Medulla oblongata (tissue), 1 donor: ENCODE measurements at regions not wholly inside any gene's neighbourhood (a gene's known extent, or its start where the extent isn't known, plus 50 kb on each side); places are given as distances from the start of the nearest gene placed in this dataset.
"Not testable (repeated sequence)": the region's sequence is repeated elsewhere in the genome, so short reads cannot be mapped to it uniquely, and the experiment has no call there.

ENCODE experiments used
- DNase-seq: peaks from one replicate; pipeline ENCODE4 v3.0.0-alpha.2; 2015; ENCODE audit errors: extremely low spot score

DNA sequence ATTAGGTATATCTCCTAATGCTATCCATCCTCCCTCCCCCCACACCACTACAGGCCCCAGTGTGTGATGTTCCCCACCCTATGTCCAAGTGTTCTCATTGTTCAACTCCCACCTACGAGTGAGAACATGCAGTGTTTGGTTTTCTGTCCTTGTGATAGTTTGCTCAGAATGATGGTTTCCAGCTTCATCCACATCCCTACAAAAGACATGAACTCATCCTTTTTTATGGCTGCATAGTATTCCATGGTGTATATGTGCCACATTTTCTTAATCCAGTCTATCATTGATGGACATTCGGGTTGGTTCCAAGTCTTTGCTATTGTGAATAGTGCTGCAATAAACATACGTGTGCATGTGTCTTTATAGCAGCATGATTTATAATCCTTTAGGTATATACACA, 53.8 kb upstream of the HIVEP2 start:
- DNase-seq: not testable (repeated sequence)

- DNase-seq: peak; percentile 58
These were observed 55.8 kb upstream of the HIVEP2 start for GRCh38 chr6:143000811-143001210.

GRCh38 chr6:143002686-143003085, 57.7 kb upstream of the HIVEP2 start:
- DNase-seq: no peak

DNA sequence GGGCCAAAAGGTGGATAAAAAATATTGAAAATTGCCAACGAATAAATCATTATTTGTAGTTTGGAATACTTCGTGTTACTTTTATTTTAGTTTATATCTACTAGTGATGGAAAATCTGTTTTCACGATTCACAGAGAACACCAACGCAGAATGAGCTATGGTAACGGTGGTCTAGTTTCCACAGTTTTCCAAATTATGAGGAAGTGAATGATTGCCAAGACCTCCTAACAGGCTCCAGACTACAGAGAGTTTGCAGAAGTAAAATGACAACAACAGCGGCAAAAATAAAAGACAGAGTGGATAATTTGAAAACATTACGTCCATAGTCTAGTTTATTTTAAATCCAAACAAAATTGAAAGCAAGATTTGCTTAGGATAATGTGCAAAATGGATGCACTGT, 57.0 kb upstream of the AIG1 start:
- DNase-seq: no peak

DNA sequence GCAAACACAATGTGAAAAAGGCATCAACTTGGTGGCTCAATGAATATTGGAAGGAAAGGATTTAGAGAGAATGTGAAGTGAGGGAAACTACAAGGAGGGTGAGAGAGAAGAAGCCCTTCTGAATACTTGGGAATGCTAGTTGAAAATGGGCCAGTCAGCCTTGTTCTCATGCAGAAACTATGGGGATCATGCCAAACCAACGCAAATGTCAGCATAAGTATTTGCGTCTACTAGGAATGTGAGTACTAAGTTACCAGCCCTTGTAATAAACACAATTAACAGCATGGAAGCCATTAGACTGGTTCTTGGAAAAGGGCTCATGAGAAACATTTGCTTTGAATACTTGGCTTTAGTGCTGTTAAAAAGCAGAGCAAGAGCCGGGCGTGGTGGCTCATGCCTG, 54.9 kb upstream of the AIG1 start:
- no peak for DNase-seq

GRCh38 chr6:143006787-143007186, 53.9 kb upstream of the AIG1 start:
- DNase-seq: no peak

DNA sequence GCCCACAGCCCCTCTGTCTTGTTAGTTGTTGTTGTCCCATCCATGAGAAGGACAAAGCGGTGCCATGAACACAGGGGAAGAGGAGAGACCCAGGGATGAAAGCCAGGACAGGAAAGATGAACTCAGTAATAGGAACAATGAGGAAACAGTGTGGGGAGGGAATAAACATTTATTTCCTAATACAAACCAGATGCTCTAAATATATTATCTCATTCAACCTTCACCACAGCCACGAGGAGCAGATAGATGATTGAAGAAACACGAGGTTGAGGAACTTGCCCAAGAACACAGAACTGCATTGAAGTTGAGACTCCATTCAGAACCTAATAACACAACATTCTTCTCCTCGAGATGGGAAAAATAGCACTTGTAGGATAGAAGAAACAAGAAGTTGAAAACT, 53.0 kb upstream of the AIG1 start:
- no peak for DNase-seq

GRCh38 chr6:143009851-143010250, 50.8 kb upstream of the AIG1 start:
- no peak for DNase-seq
